GM18508 (cell line): ENCODE measurements at regions not wholly inside any gene's neighbourhood (a gene's known extent, or its start where the extent isn't known, plus 50 kb on each side); places are given as distances from the start of the nearest gene placed in this dataset.

ENCODE experiments used
- ATAC-seq: cut with Tn5 transposase; IDR thresholded peaks from one replicate; pipeline ENCODE4 v1.9.1; 2021; ENCODE audit warnings: moderate number of reproducible peaks; ENCODE audit not compliant: insufficient read depth, unreplicated experiment

GRCh38 chr11:26070714-26071380, 261.1 kb upstream of the ANO3 start:
- no peak for ATAC-seq

GRCh38 chr11:26072614-26073153, 259.2 kb upstream of the ANO3 start:
- ATAC-seq: no peak

- ATAC-seq: no peak
Measured at GRCh38 chr11:26073646-26074045, 258.3 kb upstream of the ANO3 start.

- ATAC-seq: no peak
Measured at GRCh38 chr11:26076233-26076990, 255.5 kb upstream of the ANO3 start.

- no peak for ATAC-seq
Measured at GRCh38 chr11:26078231-26078821, 253.6 kb upstream of the ANO3 start.

- ATAC-seq: no peak
Measured at GRCh38 chr11:26084313-26084712, 247.6 kb upstream of the ANO3 start.

- no peak for ATAC-seq
Measured at GRCh38 chr11:26086028-26086427, 245.9 kb upstream of the ANO3 start.

- ATAC-seq: peak; percentile 93
Measured at GRCh38 chr11:26087120-26087935, 244.6 kb upstream of the ANO3 start.

GRCh38 chr11:26088391-26088790, 243.5 kb upstream of the ANO3 start:
- no peak for ATAC-seq

GRCh38 chr11:26090651-26091050, 241.3 kb upstream of the ANO3 start:
- ATAC-seq: no peak

- ATAC-seq: no peak
Measured at GRCh38 chr11:26093206-26093605, 238.7 kb upstream of the ANO3 start.

- ATAC-seq: no peak
Measured at GRCh38 chr11:26095340-26095739, 236.6 kb upstream of the ANO3 start.

GRCh38 chr11:26096451-26096850, 235.5 kb upstream of the ANO3 start:
- ATAC-seq: no peak

- ATAC-seq: no peak
Measured at GRCh38 chr11:26102325-26102724, 229.6 kb upstream of the ANO3 start.

- no peak for ATAC-seq
Measured at GRCh38 chr11:26105762-26106423, 226.0 kb upstream of the ANO3 start.

GRCh38 chr11:26106726-26107125, 225.2 kb upstream of the ANO3 start:
- no peak for ATAC-seq

GRCh38 chr11:26109658-26110368, 222.1 kb upstream of the ANO3 start:
- ATAC-seq: no peak

- ATAC-seq: no peak
Measured at GRCh38 chr11:26112264-26112663, 219.7 kb upstream of the ANO3 start.

- ATAC-seq: no peak
Measured at GRCh38 chr11:26121466-26121865, 210.5 kb upstream of the ANO3 start.
